Kidney tubule cell (primary cell): ENCODE measurements at regions not wholly inside any gene's neighbourhood (a gene's known extent, or its start where the extent isn't known, plus 50 kb on each side); places are given as distances from the start of the nearest gene placed in this dataset.
"Not testable (repeated sequence)": the region's sequence is repeated elsewhere in the genome, so short reads cannot be mapped to it uniquely, and the experiment has no call there.

Source experiments
- DNase-seq: peaks from one replicate; pipeline ENCODE4 v3.0.0-alpha.2; 2018; ENCODE audit warnings: low spot score

- DNase-seq: peak; percentile 35
Measured at GRCh38 chr6:158920311-158920905, 79.6 kb downstream of the RSPH3 start.

DNA sequence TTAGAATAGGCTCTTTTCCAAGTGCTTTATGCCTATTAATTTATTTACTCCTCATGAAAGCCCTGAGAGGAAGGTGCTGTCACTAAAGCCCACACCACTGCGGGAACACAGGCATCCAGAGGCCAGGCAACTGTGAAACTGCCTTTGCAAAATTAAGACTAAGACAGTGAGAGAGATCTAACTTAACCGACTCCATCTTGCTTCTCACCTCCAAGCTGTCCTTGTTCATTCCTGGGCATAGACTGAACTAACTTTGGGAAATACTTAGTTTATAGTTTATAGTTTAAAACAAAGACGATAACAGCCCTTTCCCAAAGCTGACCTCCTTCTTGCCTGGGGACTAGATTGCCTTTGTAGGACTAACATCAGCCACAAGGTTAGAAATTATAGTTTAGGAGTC is 80.1 kb downstream of the RSPH3 start:
- DNase-seq: no peak

- no peak for DNase-seq
Measured at GRCh38 chr6:158916617-158917016, 83.4 kb downstream of the RSPH3 start.

DNA sequence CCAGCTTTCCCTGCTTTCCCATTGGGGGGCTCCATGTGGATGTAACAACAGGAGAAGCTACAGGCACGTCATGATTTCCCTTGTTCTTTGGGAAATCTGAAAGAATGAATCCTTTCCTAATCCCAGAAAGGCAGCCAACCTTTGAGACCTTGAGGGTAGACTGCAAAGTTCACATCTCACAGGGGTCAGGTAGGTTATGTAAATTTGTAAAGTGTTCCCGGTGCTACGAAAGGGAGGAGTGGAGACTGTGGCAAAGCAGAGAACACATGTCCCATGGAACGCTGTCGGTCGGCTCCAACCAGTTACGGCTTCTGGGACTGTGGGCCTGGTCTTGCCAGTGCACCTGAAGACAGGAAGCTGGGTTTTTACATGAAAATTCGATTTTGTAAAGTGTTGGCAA is 85.1 kb downstream of the RSPH3 start:
- DNase-seq: no peak

DNA sequence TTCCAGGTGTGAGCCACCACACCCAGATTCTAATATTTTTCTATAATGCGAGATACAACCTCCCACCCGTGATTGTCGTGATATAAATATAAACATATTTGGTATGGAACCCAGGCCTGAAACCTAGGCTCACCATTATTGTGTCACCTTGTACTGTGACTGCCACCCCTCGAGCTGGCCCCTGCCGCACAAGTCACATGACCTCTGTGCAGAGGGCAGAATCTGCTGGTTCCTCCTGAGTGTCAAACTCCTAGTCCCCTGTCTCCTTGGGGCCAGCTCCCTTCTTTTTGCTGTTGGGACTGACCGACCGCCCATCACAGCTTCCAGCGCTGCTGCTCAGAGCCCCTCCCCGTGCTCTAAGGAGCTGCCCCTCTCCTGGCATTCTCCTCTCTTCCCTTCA is 86.4 kb downstream of the RSPH3 start:
- no peak for DNase-seq

- peak; percentile 34 for DNase-seq
Measured at GRCh38 chr6:158912655-158913054, 87.3 kb downstream of the RSPH3 start.

DNA sequence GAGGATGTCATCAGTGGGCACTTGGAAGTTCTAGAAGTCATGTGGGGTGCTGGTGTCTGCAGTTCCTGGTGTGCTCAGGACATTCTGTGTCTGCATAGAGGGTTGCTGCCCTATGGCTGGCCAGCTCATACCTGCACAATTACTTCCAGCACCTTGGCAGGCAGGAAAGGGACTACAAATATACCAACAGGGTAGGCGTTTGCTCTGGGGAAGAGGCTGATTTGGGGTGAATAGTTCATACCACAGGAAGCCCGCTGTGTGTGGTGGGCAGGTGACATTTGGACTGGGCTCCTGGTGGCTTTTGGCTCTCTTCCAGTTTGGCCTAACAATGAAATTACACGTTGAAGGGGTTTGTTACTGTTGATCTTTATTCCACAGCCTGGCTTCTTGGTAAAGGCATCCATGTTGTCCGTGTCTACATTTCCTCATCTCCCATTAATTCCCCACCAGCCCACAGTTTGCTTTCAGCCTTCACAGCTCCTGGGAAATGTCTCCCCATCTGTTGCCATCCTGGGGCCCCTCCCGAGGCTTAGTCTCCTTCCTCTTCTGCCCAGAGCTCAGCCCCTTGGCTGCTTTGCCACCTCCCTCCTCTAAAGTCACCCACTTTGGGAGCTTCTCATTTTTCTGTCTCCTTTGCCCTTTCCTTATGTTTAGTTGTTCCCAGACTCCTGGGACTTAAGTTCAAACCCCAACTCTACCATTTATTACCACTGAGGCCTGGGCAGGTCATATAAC is 88.1 kb downstream of the RSPH3 start:
- DNase-seq: peak; percentile 28

GRCh38 chr6:158910484-158911440 is 89.2 kb downstream of the RSPH3 start:
- DNase-seq: peak; percentile 45

DNA sequence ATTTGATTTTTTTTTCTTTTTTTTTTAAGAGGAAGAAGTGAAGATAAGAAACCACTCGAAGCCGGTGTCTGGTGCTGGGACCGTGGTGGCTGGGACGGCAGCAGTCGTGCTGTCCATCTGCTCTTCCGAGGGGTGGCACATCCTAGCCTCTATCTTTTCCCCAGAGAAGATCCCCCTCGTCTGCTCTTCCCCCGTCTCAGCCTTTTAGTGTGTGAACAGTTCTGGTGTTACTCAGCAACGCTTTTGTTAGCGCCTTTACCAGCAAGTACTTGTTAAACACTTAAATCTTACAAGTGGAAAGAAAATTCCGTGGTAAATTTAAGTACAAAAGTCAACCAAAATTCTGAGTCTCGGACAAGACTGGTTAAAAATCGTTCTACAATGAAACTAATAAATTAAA is 90.1 kb downstream of the RSPH3 start:
- DNase-seq: no peak

- DNase-seq: no peak
Measured at GRCh38 chr6:158908606-158909005, 89.4 kb upstream of the EZR start.

- no peak for DNase-seq
Measured at GRCh38 chr6:158907931-158908330, 88.8 kb upstream of the EZR start.

DNA sequence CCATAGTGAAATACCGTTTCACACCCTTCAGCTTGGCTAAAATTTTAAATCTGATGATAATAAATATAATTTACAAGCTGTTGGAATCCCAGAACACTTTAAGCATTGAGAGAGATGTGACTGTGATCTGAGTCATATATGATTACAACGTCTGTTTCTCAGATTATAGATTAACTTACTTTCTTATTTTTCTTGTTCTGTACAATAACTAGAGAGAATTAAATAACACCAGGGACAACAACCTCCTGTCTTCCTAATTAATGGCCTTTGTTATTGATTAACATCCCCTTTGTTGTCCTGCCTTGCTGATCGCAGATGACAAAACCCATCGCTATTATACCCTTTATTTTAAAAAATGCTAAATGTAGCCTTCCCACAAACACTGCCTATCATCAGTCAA is 87.8 kb upstream of the EZR start:
- peak; percentile 49 for DNase-seq

DNA sequence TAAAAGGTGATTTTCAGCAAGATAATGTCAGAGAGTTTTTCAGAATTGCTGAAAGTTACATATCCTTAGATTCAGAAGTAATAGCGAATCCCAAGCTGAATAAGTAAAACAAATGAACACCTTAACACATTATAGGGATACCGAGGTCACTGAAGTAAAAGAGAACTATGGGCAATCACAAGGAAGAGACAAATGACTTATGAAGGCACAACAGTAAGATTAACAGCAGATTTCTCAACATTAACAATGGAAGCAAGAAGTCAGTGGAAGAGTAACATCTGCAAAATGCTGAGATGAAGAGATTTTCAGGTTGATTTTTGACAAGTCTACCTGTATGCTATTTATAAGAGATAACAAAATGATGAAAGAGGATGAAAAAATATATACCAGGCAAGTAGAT is 86.1 kb upstream of the EZR start:
- no peak for DNase-seq

DNA sequence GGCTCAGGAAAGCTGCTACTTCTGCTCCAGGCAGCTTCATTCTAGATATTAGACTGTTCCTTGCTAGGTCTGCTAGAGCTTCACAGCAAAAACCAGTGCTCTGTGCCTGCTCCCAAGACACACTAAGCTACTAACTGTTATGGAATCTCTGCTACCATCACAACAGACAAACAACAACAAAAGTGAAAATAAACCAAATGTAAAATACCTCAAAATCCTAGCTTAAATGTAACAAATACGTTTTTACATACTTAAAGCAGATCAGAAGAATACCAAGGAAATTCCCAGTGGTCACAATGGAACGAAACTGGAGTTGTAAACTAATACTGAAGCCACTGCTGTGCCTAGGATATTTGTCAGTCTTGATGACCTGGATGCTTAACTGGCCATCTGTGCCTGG is 84.6 kb upstream of the EZR start:
- no peak for DNase-seq

DNA sequence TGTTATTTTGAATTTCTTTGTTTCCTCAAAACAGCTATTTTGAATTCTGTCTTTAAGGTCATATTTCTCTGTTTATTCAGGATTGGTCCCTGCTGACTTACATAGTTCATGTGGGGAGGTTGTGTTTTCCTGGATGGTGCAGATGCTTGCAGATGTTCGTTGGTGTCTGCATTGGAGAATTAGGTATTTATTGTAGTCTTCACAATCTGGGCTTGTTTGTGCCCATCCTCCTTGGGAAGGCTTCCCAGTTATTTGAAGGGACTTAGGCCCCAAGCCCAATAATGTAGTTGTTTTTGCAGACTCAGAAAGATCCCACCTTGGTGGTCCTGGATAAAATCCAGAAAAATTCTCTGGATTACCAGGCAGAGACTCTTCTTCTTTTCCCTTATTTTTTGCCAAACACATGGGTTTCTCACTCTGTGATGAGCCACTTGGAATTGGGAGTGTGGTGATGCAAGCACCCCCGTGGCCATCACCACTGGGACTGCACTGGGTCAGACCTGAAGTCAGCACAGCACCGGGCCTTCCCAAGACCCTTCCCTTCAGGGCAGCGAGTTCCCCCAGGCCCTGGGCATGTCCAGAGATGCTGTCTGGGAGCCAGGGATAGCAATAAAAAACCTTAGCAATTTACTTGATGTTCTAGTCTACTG is 81.6 kb upstream of the EZR start:
- DNase-seq: no peak

GRCh38 chr6:158897236-158897635 is 78.1 kb upstream of the EZR start:
- no peak for DNase-seq

- DNase-seq: no peak
Measured at GRCh38 chr6:158895661-158896060, 76.5 kb upstream of the EZR start.

GRCh38 chr6:158894193-158894592 is 75.0 kb upstream of the EZR start:
- DNase-seq: peak; percentile 97

- no peak for DNase-seq
Measured at GRCh38 chr6:158892266-158892665, 73.1 kb upstream of the EZR start.

- DNase-seq: not testable (repeated sequence)
Measured at GRCh38 chr6:158891560-158891959, 72.4 kb upstream of the EZR start.

DNA sequence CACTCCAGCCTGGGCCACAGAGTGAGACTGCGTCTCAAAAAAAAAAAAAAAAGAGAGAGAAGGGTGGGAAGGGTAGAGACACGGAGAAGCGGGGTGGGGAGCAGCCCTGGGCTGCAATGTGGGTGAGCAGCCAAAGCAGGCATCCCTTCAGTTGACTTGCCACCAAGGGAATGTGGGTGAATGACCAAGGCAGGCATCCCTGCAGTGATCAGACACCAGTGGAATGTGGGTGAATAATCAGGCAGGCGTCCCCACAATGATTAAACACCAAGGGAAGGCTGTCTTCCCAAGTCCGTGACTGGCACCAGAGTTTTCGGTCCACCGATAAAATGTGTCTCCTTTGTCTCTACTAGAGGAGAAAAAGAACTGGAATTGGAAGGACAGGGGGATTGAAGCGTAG is 69.0 kb upstream of the EZR start:
- peak; percentile 88 for DNase-seq

DNA sequence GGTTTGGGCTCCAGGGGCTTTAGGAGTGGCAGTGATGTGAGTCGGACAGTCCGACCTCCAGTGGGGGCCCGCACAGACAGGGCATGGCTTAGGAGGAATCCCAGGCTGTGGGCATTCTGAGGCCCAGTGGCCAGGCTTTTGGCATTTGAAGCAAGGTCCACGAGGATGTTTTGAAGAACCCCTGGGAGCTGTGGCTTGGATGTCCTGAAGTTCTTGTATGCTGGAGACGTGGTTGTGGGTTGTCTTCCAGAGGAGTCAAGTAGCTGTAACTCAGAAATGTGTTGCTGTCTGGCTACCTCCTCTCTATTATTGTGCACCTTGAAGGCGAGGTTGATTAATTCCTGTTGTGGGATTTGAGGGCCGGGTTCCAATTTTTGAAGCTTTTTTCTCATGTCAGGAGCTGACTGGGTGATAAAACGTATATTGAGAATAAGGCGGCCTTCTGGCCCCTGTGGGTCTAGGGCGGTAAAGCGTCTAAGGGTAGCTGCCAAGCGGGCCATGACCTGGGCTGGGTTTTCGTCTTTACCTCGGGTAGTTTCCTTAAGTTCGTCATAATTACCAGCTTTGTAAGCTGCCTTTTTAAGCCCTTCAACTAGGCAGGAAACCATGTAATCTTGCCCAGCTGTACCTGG is 67.3 kb upstream of the EZR start:
- not testable (repeated sequence) for DNase-seq
